Transverse colon (tissue), 4 donors: ENCODE measurements at regions not wholly inside any gene's neighbourhood (a gene's known extent, or its start where the extent isn't known, plus 50 kb on each side); places are given as distances from the start of the nearest gene placed in this dataset.

ENCODE experiments used
- EP300 ChIP-seq: sonication (generic); formaldehyde crosslinking; IDR thresholded peaks from one replicate; pipeline ENCODE4 v1.6.1; 2017; ENCODE audit warnings: antibody characterized with exemption, low read depth
- POLR2A ChIP-seq: fragments of 450-650 bp; IDR thresholded peaks from one replicate; pipeline ENCODE4 v1.6.1; 2016; ENCODE audit warnings: antibody characterized with exemption, mild to moderate bottlenecking, moderate library complexity
- POLR2AphosphoS5 ChIP-seq, 3 donors: sonication (generic); formaldehyde crosslinking; IDR thresholded peaks; one replicate each; pipeline ENCODE4 v1.6.1; 2016; ENCODE audit warnings: antibody characterized with exemption in 3 of 3
- TF ChIP-seq, protein P1 (sequence below), 5 experiments: fragments of 200-600 bp in 3 of 5; fragments of 450-650 bp in 2 of 5; sonication (generic) in 3 of 5; IDR thresholded peaks; 1 replicate in 2 of 5; 2 replicates in 3 of 5; pipeline ENCODE4 v1.5.1; 2016 to 2017; ENCODE audit warnings: antibody characterized with exemption in 5 of 5, inconsistent platforms in 3 of 5, mild to moderate bottlenecking in 2 of 5, moderate library complexity in 1 of 5

DNA sequence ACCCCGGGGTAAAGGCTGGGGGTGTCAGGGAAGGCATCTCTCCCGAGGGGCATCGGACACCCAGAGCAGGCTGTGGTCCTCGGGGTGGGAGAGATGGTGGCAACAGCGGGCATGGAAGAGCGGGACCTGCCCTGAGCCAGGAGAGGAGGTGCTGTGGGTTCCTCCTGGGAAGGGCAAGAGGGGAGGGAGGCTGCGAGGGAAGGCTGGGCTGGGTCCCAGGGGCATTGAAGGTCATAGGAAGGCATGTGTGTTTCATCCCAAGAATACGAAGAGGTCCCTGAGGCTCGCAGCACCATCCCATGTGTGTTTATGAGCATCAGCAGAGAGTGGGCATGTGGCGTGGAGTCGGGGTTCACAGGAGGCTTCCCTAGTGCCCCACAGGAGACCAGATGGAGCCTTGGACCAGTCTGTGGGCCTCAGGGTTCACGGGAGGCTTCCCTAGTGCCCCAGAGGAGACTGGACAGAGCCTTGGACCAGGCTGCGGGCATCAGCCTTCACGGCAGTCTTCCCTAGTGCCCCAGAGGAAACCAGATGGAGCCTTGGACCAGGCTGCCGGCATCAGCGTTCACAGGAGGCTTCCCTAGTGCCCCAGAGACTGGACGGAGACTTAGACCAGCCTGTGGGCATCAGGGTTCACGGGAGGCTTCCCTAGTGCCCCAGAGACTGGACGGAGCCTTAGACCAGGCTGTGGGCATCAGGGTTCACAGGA is 420.6 kb downstream of the BRD1 start:
- TF ChIP-seq EP300 (no peak), POLR2AphosphoS5 (IDR thresholded peaks at IDR 0.05) (no peak), POLR2A (no peak)
- TF ChIP-seq, protein P1, sequence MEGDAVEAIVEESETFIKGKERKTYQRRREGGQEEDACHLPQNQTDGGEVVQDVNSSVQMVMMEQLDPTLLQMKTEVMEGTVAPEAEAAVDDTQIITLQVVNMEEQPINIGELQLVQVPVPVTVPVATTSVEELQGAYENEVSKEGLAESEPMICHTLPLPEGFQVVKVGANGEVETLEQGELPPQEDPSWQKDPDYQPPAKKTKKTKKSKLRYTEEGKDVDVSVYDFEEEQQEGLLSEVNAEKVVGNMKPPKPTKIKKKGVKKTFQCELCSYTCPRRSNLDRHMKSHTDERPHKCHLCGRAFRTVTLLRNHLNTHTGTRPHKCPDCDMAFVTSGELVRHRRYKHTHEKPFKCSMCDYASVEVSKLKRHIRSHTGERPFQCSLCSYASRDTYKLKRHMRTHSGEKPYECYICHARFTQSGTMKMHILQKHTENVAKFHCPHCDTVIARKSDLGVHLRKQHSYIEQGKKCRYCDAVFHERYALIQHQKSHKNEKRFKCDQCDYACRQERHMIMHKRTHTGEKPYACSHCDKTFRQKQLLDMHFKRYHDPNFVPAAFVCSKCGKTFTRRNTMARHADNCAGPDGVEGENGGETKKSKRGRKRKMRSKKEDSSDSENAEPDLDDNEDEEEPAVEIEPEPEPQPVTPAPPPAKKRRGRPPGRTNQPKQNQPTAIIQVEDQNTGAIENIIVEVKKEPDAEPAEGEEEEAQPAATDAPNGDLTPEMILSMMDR (IDR thresholded peaks at IDR 0.05): no peak
